Activated CD8-positive, alpha-beta T cell treated with anti-CD3 and anti-CD28 coated beads for 36 hours (primary cell): ENCODE measurements at regions not wholly inside any gene's neighbourhood (a gene's known extent, or its start where the extent isn't known, plus 50 kb on each side); places are given as distances from the start of the nearest gene placed in this dataset.

ENCODE experiments used
- ATAC-seq: fragments of 200-7000 bp; cut with Tn5 transposase; one replicate; pipeline ENCODE4 v1.10.0; 2021; ENCODE audit warnings: mild to moderate bottlenecking, moderate library complexity
- CTCF ChIA-PET: fragments of 350-600 bp; sonication (Branson Sonifier 250); formaldehyde crosslinking; loops from one replicate; lab custom pipeline; 2021; ENCODE audit warnings: antibody characterized with exemption; lab: Charles Lee
- POLR2A ChIA-PET: fragments of 350-600 bp; sonication (Branson Sonifier 250); formaldehyde crosslinking; loops from one replicate; lab custom pipeline; 2021; ENCODE audit warnings: antibody characterized with exemption; lab: Charles Lee
- DNase-seq: peaks from one replicate; pipeline ENCODE4 v3.0.0-alpha.2; 2020
- H3K27ac Mint-ChIP-seq: one replicate; pipeline ENCODE4 v1.8.0; 2021; ENCODE audit warnings: mild to moderate bottlenecking, mixed read lengths
- H3K27me3 Mint-ChIP-seq: one replicate; pipeline ENCODE4 v1.8.0; 2021; ENCODE audit warnings: mixed read lengths
- H3K36me3 Mint-ChIP-seq: one replicate; pipeline ENCODE4 v1.8.0; 2021; ENCODE audit warnings: low read depth, mixed read lengths
- H3K4me1 Mint-ChIP-seq: one replicate; pipeline ENCODE4 v1.8.0; 2021; ENCODE audit warnings: low read depth, mixed read lengths
- H3K4me3 Mint-ChIP-seq: one replicate; pipeline ENCODE4 v1.8.0; 2021; ENCODE audit warnings: mild to moderate bottlenecking, moderate library complexity, mixed read lengths
- H3K9me3 Mint-ChIP-seq: one replicate; pipeline ENCODE4 v1.8.0; 2021; ENCODE audit warnings: mixed read lengths
- intact Hi-C: fragments of 100-400 bp; cut with micrococcal nuclease; formaldehyde crosslinking; loops from one replicate; pipeline ENCODE4 v1.10.0; 2022
- TF ChIP-seq, protein P1 (sequence below): fragments of 200-600 bp; IDR thresholded peaks from one replicate; pipeline ENCODE4 v1.8.0; 2022; ENCODE audit warnings: antibody characterized with exemption, mild to moderate bottlenecking

DNA sequence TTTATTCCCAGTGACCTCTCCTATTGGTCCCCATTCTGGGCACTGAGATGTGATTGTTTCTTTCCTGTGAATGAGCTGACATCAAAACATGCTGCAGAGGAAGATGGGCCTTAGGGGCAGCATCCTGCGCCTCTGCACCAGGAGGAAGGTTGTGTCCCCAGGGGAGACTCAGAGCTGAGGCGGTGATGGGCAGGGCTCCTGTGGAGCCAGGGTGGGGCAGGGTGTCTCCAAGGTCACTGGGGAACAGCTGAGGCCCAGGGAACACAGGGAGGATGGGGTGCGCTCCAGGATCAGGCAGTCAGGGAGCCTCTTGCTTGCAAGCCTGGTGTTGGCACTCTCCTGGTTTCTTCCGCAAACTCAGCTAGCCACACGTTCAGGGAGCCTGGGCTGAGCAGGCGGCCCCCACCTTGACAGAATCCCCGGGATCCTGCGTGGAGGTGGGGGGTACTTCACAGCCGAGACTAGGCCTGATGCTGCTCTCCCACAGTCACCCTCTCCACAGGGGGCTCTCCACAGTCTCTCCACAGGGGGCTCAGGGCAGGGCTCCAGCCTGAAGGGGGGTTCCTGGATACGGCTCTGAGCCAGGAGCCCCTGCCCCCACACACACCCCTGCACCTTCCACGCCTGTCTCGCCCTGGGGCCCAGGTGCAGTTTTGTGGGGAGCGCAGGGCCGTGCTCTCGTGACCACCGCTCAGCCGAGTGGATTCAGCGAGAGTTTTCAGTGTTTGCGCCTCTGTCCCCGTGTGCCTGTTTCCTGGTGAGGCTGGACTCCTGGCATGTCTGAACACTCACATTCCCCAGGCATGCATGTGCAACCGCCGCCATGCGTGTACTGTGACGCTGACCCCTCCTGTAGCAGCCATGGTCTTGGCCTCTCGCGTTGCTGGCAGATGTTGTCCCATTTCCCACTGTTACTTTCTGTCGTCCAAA, 264.7 kb downstream of the SEC23A start:
- TF ChIP-seq, protein P1, sequence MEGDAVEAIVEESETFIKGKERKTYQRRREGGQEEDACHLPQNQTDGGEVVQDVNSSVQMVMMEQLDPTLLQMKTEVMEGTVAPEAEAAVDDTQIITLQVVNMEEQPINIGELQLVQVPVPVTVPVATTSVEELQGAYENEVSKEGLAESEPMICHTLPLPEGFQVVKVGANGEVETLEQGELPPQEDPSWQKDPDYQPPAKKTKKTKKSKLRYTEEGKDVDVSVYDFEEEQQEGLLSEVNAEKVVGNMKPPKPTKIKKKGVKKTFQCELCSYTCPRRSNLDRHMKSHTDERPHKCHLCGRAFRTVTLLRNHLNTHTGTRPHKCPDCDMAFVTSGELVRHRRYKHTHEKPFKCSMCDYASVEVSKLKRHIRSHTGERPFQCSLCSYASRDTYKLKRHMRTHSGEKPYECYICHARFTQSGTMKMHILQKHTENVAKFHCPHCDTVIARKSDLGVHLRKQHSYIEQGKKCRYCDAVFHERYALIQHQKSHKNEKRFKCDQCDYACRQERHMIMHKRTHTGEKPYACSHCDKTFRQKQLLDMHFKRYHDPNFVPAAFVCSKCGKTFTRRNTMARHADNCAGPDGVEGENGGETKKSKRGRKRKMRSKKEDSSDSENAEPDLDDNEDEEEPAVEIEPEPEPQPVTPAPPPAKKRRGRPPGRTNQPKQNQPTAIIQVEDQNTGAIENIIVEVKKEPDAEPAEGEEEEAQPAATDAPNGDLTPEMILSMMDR, result no peak
- no peak overlapping the region for H3K4me3 Mint-ChIP-seq
- POLR2A ChIA-PET, result no interaction called here
- no peaks in the 10 kb centered on the region for H3K4me1 Mint-ChIP-seq
- no peak for DNase-seq
- no peaks in the 10 kb centered on the region for H3K9me3 Mint-ChIP-seq
- H3K27me3 Mint-ChIP-seq, result peaks cover 1% of the 10 kb centered on the region
- CTCF ChIA-PET, result interaction anchor here (1.3 kb wide), 1 partner anchor 177 kb away, joined by 3 read pairs; no protein-coding TSS in a partner anchor
- H3K36me3 Mint-ChIP-seq, result no peaks in the 10 kb centered on the region
- H3K27ac Mint-ChIP-seq, result no peak overlapping the region
- no peak for ATAC-seq
- intact Hi-C loops, result no loop called here

DNA sequence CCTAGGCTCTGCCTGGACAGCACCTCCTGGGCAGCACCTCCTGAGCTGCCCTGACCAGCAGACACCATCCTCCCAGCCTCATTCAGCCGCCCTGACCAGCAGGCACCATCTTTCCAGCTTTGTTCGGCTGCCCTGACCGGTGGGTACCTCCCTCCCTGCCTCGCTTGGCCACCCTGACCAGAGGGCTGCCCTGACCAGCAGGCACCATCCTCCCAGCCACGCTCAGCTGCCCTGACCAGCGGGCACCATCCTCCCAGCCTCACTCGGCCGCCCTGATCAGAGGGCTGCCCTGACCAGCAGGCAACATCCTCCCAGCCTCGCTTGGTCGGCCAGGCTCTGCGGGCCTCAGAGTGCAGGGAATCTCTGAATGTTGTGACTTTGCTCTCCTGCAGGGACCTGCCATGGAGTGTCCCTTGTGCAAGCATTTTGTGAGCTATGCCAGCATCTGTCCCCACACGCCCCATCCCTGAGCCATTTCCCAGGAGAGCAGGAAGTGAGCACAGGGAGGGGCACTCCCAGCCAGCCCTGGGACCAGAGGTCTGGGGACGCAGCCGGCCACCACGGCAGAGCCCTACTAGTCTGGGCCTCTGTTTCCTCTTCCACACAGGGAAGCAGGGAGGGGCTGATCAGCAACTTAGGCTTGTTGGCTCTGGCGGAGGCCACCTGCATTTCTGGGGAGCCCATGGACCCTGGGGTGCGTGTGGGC, 265.5 kb downstream of the SEC23A start:
- ChIA-PET CTCF (interaction anchor here (1.3 kb wide), 1 partner anchor 178 kb away, joined by 3 read pairs; no protein-coding TSS in a partner anchor), POLR2A (no interaction called here)
- H3K4me3 Mint-ChIP-seq, result no peak overlapping the region
- no peak overlapping the region for H3K27ac Mint-ChIP-seq
- no peaks in the 10 kb centered on the region for H3K4me1 Mint-ChIP-seq
- H3K27me3 Mint-ChIP-seq, result peaks cover 1% of the 10 kb centered on the region
- DNase-seq, result no peak
- H3K36me3 Mint-ChIP-seq, result no peaks in the 10 kb centered on the region
- TF ChIP-seq, protein P1, result no peak
- H3K9me3 Mint-ChIP-seq, result no peaks in the 10 kb centered on the region
- no peak for ATAC-seq
- intact Hi-C loops, result no loop called here

DNA sequence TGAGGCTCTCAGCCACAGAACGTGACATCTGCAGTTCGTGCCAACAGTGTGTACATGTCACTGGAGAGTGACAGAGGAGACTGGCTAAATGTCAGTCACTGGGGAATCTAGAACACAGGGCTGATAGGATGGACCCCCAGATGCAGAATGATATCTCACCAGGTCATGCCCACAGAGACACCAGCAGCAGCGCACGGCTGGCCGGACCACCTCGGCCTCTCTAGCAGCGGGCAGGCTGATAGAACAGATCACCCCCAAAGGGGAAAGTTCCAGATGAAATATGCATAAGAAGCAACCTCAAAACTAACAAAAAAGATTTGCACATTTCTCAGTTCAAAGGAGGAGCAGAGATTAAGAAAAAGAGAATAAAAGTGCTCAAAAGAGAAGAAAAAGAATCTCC, 266.5 kb downstream of the SEC23A start:
- peaks cover 1% of the 10 kb centered on the region for H3K27me3 Mint-ChIP-seq
- intact Hi-C loops, result no loop called here
- TF ChIP-seq, protein P1, result no peak
- H3K4me1 Mint-ChIP-seq, result no peaks in the 10 kb centered on the region
- POLR2A ChIA-PET, result no interaction called here
- no peak for DNase-seq
- no peak overlapping the region for H3K27ac Mint-ChIP-seq
- CTCF ChIA-PET, result no interaction called here
- no peaks in the 10 kb centered on the region for H3K9me3 Mint-ChIP-seq
- H3K4me3 Mint-ChIP-seq, result no peak overlapping the region
- ATAC-seq, result no peak
- H3K36me3 Mint-ChIP-seq, result no peaks in the 10 kb centered on the region

DNA sequence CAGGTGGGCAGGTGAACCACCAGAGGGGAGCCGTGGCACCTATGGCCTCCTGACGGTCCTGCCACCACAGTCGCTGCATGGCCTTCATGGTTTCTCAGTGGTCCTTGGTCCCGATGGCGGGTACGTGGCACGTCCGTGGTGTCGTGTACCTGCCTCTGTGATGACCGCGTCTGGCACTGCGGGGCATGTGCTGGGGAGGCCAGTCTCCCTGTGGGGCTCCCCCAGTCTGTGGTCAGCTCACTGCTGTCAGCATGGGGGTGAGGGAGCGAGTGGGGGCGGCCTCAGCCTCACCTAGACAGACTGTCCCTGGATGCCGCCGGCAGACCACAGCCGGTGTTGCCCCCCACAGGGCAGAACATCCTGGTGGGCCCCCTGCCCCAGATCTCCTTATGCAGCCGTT, 267.2 kb downstream of the SEC23A start:
- peaks cover 1% of the 10 kb centered on the region for H3K27me3 Mint-ChIP-seq
- no peaks in the 10 kb centered on the region for H3K36me3 Mint-ChIP-seq
- DNase-seq, result no peak
- H3K4me1 Mint-ChIP-seq, result no peaks in the 10 kb centered on the region
- no peak for ATAC-seq
- intact Hi-C loops, result no loop called here
- TF ChIP-seq, protein P1, result no peak
- no peaks in the 10 kb centered on the region for H3K9me3 Mint-ChIP-seq
- no peak overlapping the region for H3K4me3 Mint-ChIP-seq
- ChIA-PET CTCF (interaction anchor here (1.2 kb wide), 1 partner anchor 32 kb away, joined by 3 read pairs; no protein-coding TSS in a partner anchor), POLR2A (no interaction called here)
- H3K27ac Mint-ChIP-seq, result no peak overlapping the region
